ENCODE measurements at regions not wholly inside any gene's neighbourhood (a gene's known extent, or its start where the extent isn't known, plus 50 kb on each side); places are given as distances from the start of the nearest gene placed in this dataset.

DNA sequence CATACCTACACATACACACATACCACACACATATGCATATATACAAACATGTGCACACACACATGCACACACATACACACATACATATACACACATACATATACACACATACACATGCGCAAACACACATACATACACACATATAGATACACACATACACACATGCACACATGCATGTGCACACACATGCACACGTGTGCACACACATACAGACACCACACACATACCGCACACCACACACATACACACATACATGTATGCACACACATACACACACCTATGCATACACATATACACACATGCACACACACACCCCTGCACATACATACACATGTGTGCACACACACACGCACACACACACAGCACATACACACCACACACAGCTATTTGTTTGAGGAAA is 236.5 kb downstream of the WDR11 start:
- intact Hi-C loops (cut with micrococcal nuclease) = no loop called here
- peaks cover 4% of the 10 kb centered on the region for H3K9me3 Mint-ChIP-seq (ENCODE audit: insufficient read depth)
- POLR2A ChIA-PET = no interaction called here
- Histone ChIP-seq H3K4me1 (ENCODE audit: control insufficient read depth in 2 of 2, insufficient read depth in 2 of 2, low read length in 2 of 2) (no peaks in the 10 kb centered on the region), H3K4me3 (ENCODE audit: control extremely low read depth in 1 of 5, extremely low read depth in 1 of 5, insufficient read depth in 1 of 5, low read depth in 2 of 5, low read length in 4 of 5) (no peak overlapping the region), H3K36me3 (replicated peaks in 1 of 2; ENCODE audit: control extremely low read depth in 1 of 2, control insufficient read depth in 1 of 2, extremely low read depth in 1 of 2, insufficient read depth in 2 of 2, low read length in 1 of 2) (no peaks in the 10 kb centered on the region), H3K9ac (ENCODE audit: low read length) (no peak overlapping the region), H4K20me1 (ENCODE audit: control insufficient read depth, insufficient read depth, low read length, poor library complexity, severe bottlenecking) (no peaks in the 10 kb centered on the region), H3K27ac (ENCODE audit: low read length in 2 of 2) (no peak overlapping the region), H2AFZ (ENCODE audit: insufficient read depth, low read depth, low read length, poor library complexity, severe bottlenecking) (no peak overlapping the region), H3K9me3 (ENCODE audit: control extremely low read depth in 1 of 3, control insufficient read depth in 2 of 3, insufficient read depth in 1 of 3, low read length in 2 of 3) (peaks cover 0 to 8% (median 0%) of the 10 kb centered on the region in 3 donors), H3K4me2 (replicated peaks; ENCODE audit: low read depth, low read length, poor library complexity, severe bottlenecking) (no peak overlapping the region), H3K27me3 (replicated peaks in 1 of 4; ENCODE audit: control extremely low read depth in 1 of 4, control insufficient read depth in 3 of 4, insufficient read depth in 4 of 4, low read length in 3 of 4) (no peaks in the 10 kb centered on the region), H3K79me2 (ENCODE audit: control insufficient read depth, insufficient read depth, low read length) (no peaks in the 10 kb centered on the region)
- no peak overlapping the region for H3K27ac Mint-ChIP-seq
- no peak overlapping the region for H3K4me3 Mint-ChIP-seq
- no peak for DNase-seq
- CTCF ChIA-PET = no interaction called here
- no peaks in the 10 kb centered on the region for H3K27me3 Mint-ChIP-seq
- H3K4me1 Mint-ChIP-seq = no peaks in the 10 kb centered on the region
- WGBS (ENCODE audit: insufficient coverage) = 92% methylated on average over 3 of the region's 4 CpGs
- no peak for TF ChIP-seq EZH2 (IDR thresholded peaks at IDR 0.05; ENCODE audit: borderline replicate concordance, insufficient read depth, low read depth, low read length, poor library complexity, severe bottlenecking)
- TF ChIP-seq, protein P1, sequence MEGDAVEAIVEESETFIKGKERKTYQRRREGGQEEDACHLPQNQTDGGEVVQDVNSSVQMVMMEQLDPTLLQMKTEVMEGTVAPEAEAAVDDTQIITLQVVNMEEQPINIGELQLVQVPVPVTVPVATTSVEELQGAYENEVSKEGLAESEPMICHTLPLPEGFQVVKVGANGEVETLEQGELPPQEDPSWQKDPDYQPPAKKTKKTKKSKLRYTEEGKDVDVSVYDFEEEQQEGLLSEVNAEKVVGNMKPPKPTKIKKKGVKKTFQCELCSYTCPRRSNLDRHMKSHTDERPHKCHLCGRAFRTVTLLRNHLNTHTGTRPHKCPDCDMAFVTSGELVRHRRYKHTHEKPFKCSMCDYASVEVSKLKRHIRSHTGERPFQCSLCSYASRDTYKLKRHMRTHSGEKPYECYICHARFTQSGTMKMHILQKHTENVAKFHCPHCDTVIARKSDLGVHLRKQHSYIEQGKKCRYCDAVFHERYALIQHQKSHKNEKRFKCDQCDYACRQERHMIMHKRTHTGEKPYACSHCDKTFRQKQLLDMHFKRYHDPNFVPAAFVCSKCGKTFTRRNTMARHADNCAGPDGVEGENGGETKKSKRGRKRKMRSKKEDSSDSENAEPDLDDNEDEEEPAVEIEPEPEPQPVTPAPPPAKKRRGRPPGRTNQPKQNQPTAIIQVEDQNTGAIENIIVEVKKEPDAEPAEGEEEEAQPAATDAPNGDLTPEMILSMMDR (IDR thresholded peaks at IDR 0.05) = no peak
- no peak for ATAC-seq (ENCODE audit: low read depth)

DNA sequence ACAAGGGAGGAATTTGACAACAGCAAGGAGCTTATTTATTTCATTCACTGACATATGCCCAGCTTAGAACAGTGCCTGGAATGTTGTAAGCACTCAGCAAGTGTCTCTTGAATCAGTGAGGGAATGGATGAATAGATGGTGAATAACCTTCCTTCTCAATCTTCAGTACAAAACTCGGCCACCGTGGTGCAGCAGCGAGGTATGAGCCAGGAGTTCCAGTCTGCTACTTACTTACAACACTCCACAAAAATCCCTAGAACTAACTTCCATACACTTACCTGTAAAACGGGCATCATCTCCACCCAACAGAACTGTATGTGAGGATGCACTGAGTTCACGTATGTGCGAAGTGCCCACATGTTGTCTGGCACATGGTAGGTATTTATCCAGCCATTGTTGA is 237.4 kb downstream of the WDR11 start:
- H3K27me3 Mint-ChIP-seq = no peaks in the 10 kb centered on the region
- no peak for ATAC-seq (ENCODE audit: low read depth)
- WGBS (ENCODE audit: insufficient coverage) = 60% methylated on average over 1 of the region's 6 CpGs

More for the DNA sequence above, 237.4 kb downstream of the WDR11 start:
- POLR2A ChIA-PET = no interaction called here
- Mint-ChIP-seq H3K4me3 (no peak overlapping the region), H3K4me1 (no peaks in the 10 kb centered on the region), H3K27ac (no peak overlapping the region), H3K9me3 (ENCODE audit: insufficient read depth) (peaks cover 4% of the 10 kb centered on the region)
- H3K4me1 ChIP-seq (ENCODE audit: control insufficient read depth in 2 of 2, insufficient read depth in 2 of 2, low read length in 2 of 2) = no peaks in the 10 kb centered on the region
- H3K27ac ChIP-seq (ENCODE audit: low read length in 2 of 2) = no peak overlapping the region
- H4K20me1 ChIP-seq (ENCODE audit: control insufficient read depth, insufficient read depth, low read length, poor library complexity, severe bottlenecking) = no peaks in the 10 kb centered on the region
- H3K27me3 ChIP-seq (replicated peaks in 1 of 4; ENCODE audit: control extremely low read depth in 1 of 4, control insufficient read depth in 3 of 4, insufficient read depth in 4 of 4, low read length in 3 of 4) = no peaks in the 10 kb centered on the region
- intact Hi-C loops (cut with micrococcal nuclease) = no loop called here
- H3K4me2 ChIP-seq (replicated peaks; ENCODE audit: low read depth, low read length, poor library complexity, severe bottlenecking) = no peak overlapping the region
- no peak for TF ChIP-seq EZH2 (IDR thresholded peaks at IDR 0.05; ENCODE audit: borderline replicate concordance, insufficient read depth, low read depth, low read length, poor library complexity, severe bottlenecking)
- TF ChIP-seq, protein P1 (IDR thresholded peaks at IDR 0.05) = no peak
- H2AFZ ChIP-seq (ENCODE audit: insufficient read depth, low read depth, low read length, poor library complexity, severe bottlenecking) = no peak overlapping the region
- CTCF ChIA-PET = no interaction called here
- peaks cover 0 to 8% (median 0%) of the 10 kb centered on the region in 3 donors for H3K9me3 ChIP-seq (ENCODE audit: control extremely low read depth in 1 of 3, control insufficient read depth in 2 of 3, insufficient read depth in 1 of 3, low read length in 2 of 3)
- no peaks in the 10 kb centered on the region for H3K79me2 ChIP-seq (ENCODE audit: control insufficient read depth, insufficient read depth, low read length)
- H3K36me3 ChIP-seq (replicated peaks in 1 of 2; ENCODE audit: control extremely low read depth in 1 of 2, control insufficient read depth in 1 of 2, extremely low read depth in 1 of 2, insufficient read depth in 2 of 2, low read length in 1 of 2) = no peaks in the 10 kb centered on the region
- DNase-seq = no peak
- no peak overlapping the region for H3K9ac ChIP-seq (ENCODE audit: low read length)
- no peak overlapping the region for H3K4me3 ChIP-seq (ENCODE audit: control extremely low read depth in 1 of 5, extremely low read depth in 1 of 5, insufficient read depth in 1 of 5, low read depth in 2 of 5, low read length in 4 of 5)

All from B cell (primary cell).